ENCODE measurements at regions not wholly inside any gene's neighbourhood (a gene's known extent, or its start where the extent isn't known, plus 50 kb on each side); places are given as distances from the start of the nearest gene placed in this dataset.
"Not testable (repeated sequence)": the region's sequence is repeated elsewhere in the genome, so short reads cannot be mapped to it uniquely, and the experiment has no call there.

DNA sequence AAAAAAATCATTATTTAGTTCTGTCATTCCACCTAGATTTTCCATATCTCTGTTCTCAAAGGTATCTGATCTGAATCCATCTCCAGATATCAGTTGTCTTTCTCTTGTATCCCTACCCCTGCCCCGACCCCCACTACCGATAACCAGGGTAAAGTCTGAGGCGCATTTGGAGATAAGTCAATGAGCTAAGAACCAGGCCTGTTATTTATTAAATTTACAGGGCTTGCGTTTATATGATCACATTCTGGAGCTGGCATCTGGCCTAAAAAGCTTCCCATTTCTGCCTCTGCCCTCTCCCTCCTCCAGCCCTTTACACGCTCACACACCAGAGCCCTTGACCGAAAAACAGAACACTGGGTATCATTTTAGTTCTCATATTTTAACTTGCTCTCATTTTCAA is 144.7 kb downstream of the ALDH8A1 start:
- Histone ChIP-seq H3K9ac (ENCODE audit: low read depth, low read length) (no peak overlapping the region), H3K9me3 (ENCODE audit: insufficient read depth, low read depth, low read length) (no peaks in the 10 kb centered on the region), H3K36me3 (ENCODE audit: insufficient read depth, low read length) (no peaks in the 10 kb centered on the region), H3K27ac (ENCODE audit: low read depth, low read length) (no peak overlapping the region), H3K4me1 (ENCODE audit: insufficient read depth, low read length) (no peaks in the 10 kb centered on the region), H3K27me3 (ENCODE audit: insufficient read depth, low read length) (no peaks in the 10 kb centered on the region), H3K4me3 (ENCODE audit: low read length) (no peak overlapping the region)
- 93% methylated on average over 6 of the region's 6 CpGs for WGBS

- H3K27ac ChIP-seq (ENCODE audit: low read depth, low read length); H3K36me3 ChIP-seq (ENCODE audit: insufficient read depth, low read length); H3K4me1 ChIP-seq (ENCODE audit: insufficient read depth, low read length); H3K9ac ChIP-seq (ENCODE audit: low read depth, low read length); H3K27me3 ChIP-seq (ENCODE audit: insufficient read depth, low read length); H3K9me3 ChIP-seq (ENCODE audit: insufficient read depth, low read depth, low read length); H3K4me3 ChIP-seq (ENCODE audit: low read length): not testable (repeated sequence)
- WGBS: 96% methylated on average over 10 of the region's 10 CpGs
Observed at GRCh38 chr6:134804311-134804710, 145.6 kb downstream of the ALDH8A1 start.

- Histone ChIP-seq H3K36me3 (ENCODE audit: insufficient read depth, low read length) (no peaks in the 10 kb centered on the region), H3K4me1 (ENCODE audit: insufficient read depth, low read length) (no peaks in the 10 kb centered on the region), H3K4me3 (ENCODE audit: low read length) (no peak overlapping the region), H3K9ac (ENCODE audit: low read depth, low read length) (no peak overlapping the region), H3K27ac (ENCODE audit: low read depth, low read length) (no peak overlapping the region), H3K27me3 (ENCODE audit: insufficient read depth, low read length) (no peaks in the 10 kb centered on the region), H3K9me3 (ENCODE audit: insufficient read depth, low read depth, low read length) (no peaks in the 10 kb centered on the region)
- 87% methylated on average over 5 of the region's 5 CpGs for WGBS
Observed at GRCh38 chr6:134802426-134803058, 147.4 kb downstream of the ALDH8A1 start.

DNA sequence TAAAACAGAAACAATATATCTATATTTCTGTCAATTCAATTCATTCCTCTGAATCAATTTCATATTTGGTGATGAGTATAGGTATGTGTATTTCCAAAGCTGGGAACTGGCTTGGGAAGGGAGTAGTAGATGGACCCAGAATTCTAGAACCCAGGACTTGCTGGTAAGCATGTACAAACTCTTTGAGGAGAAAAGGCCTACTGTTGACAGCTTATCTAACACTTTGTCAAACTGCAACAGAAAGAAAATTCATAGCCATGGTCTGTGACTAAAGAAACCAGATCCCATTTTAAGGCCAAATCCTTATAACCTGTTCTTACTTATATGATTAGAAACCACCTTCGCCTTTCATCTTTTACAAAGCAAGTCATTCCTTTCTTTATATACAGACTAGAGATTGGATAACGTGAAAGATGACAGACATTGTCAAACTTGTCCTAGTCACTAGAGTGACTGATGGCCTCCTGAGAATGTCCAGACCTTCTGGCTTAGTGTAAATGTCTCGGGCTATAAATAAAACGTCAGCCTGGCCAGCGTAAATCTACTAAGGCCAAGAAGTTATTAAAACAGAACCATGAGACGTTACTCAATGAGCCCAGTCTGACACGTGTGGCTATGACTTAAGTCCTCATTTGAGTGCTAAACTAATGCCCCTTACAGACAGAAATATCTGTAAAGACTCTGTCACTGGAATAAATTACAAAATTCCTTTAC is 152.3 kb downstream of the ALDH8A1 start:
- no peaks in the 10 kb centered on the region for H3K36me3 ChIP-seq (ENCODE audit: insufficient read depth, low read length)
- H3K27ac ChIP-seq (ENCODE audit: low read depth, low read length): no peak overlapping the region
- H3K9ac ChIP-seq (ENCODE audit: low read depth, low read length): no peak overlapping the region
- H3K4me3 ChIP-seq (ENCODE audit: low read length): no peak overlapping the region
- H3K27me3 ChIP-seq (ENCODE audit: insufficient read depth, low read length): no peaks in the 10 kb centered on the region
- H3K4me1 ChIP-seq (ENCODE audit: insufficient read depth, low read length): no peaks in the 10 kb centered on the region
- 93% methylated on average over 7 of the region's 7 CpGs for WGBS
- H3K9me3 ChIP-seq (ENCODE audit: insufficient read depth, low read depth, low read length): no peaks in the 10 kb centered on the region

- Histone ChIP-seq H3K27me3 (ENCODE audit: insufficient read depth, low read length) (no peaks in the 10 kb centered on the region), H3K4me3 (ENCODE audit: low read length) (no peak overlapping the region), H3K27ac (ENCODE audit: low read depth, low read length) (no peak overlapping the region), H3K9ac (ENCODE audit: low read depth, low read length) (no peak overlapping the region), H3K9me3 (ENCODE audit: insufficient read depth, low read depth, low read length) (0 out of 2 replicates have a peak, but pooled peaks cover 11% of the 10 kb centered on the region), H3K4me1 (ENCODE audit: insufficient read depth, low read length) (no peaks in the 10 kb centered on the region), H3K36me3 (ENCODE audit: insufficient read depth, low read length) (no peaks in the 10 kb centered on the region)
- 100% methylated on average over 1 of the region's 1 CpG for WGBS
Observed at GRCh38 chr6:134795691-134796090, 154.2 kb downstream of the ALDH8A1 start.

DNA sequence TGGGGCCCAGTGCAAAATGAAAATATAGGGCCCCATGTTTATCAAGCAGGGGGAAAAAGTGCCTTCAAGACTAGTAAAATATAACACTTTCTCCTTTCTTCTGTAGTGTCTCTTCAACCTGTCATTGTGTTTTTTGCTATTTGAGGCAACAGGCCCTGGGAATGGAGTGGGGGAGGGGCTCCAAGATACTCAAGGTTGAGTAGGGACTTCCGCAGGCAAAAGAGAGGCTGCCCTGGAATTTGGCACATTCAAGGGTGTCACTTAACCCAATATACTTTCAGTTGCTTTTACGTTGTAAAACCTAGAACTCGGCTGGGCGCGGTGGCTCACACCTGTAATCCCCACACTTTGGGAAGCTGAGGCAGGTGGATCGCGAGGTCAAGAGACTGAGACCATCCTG is 154.9 kb downstream of the ALDH8A1 start:
- Histone ChIP-seq H3K9me3 (ENCODE audit: insufficient read depth, low read depth, low read length) (0 out of 2 replicates have a peak, but pooled peaks cover 11% of the 10 kb centered on the region), H3K9ac (ENCODE audit: low read depth, low read length) (no peak overlapping the region), H3K27me3 (ENCODE audit: insufficient read depth, low read length) (no peaks in the 10 kb centered on the region), H3K27ac (ENCODE audit: low read depth, low read length) (no peak overlapping the region), H3K4me1 (ENCODE audit: insufficient read depth, low read length) (no peaks in the 10 kb centered on the region), H3K4me3 (ENCODE audit: low read length) (no peak overlapping the region), H3K36me3 (ENCODE audit: insufficient read depth, low read length) (no peaks in the 10 kb centered on the region)
- 89% methylated on average over 7 of the region's 7 CpGs for WGBS

GRCh38 chr6:134791243-134791843 is 158.6 kb downstream of the ALDH8A1 start:
- not testable (repeated sequence) for H3K27me3 ChIP-seq (ENCODE audit: insufficient read depth, low read length); H3K4me3 ChIP-seq (ENCODE audit: low read length); H3K36me3 ChIP-seq (ENCODE audit: insufficient read depth, low read length); H3K9ac ChIP-seq (ENCODE audit: low read depth, low read length); H3K27ac ChIP-seq (ENCODE audit: low read depth, low read length); H3K4me1 ChIP-seq (ENCODE audit: insufficient read depth, low read length)
- 100% methylated on average over 2 of the region's 2 CpGs for WGBS
- 0 out of 2 replicates have a peak, but pooled peaks cover 11% of the 10 kb centered on the region for H3K9me3 ChIP-seq (ENCODE audit: insufficient read depth, low read depth, low read length)

- Histone ChIP-seq H3K4me3 (ENCODE audit: low read length) (no peak overlapping the region), H3K27me3 (ENCODE audit: insufficient read depth, low read length) (no peaks in the 10 kb centered on the region), H3K27ac (ENCODE audit: low read depth, low read length) (no peak overlapping the region), H3K4me1 (ENCODE audit: insufficient read depth, low read length) (no peaks in the 10 kb centered on the region), H3K36me3 (ENCODE audit: insufficient read depth, low read length) (no peaks in the 10 kb centered on the region), H3K9ac (ENCODE audit: low read depth, low read length) (no peak overlapping the region), H3K9me3 (ENCODE audit: insufficient read depth, low read depth, low read length) (0 out of 2 replicates have a peak, but pooled peaks cover 11% of the 10 kb centered on the region)
- WGBS: 81% methylated on average over 6 of the region's 6 CpGs
Observed at GRCh38 chr6:134787261-134787877, 162.5 kb downstream of the ALDH8A1 start.

DNA sequence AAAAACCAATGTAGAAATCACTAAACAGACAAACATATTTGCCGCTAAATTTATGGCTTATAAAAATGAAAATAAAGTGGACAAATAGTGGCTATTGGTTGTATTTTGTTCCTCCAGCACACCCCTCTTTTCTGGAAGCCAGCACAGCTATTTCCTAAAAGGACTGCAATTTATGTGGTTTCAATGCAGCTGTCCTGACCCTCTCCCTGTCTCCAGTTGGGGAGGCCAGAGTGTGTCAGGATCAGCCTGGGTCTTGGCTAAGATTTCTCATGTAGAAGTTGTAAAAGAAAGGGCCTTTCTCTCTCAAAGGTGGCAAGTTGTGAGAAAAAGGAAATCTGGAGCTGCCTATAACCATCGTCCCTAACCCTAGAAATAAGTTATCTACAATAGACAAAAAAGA is 165.6 kb downstream of the ALDH8A1 start:
- no peak overlapping the region for H3K4me3 ChIP-seq (ENCODE audit: low read length)
- H3K27ac ChIP-seq (ENCODE audit: low read depth, low read length): no peak overlapping the region
- no peaks in the 10 kb centered on the region for H3K36me3 ChIP-seq (ENCODE audit: insufficient read depth, low read length)
- H3K9ac ChIP-seq (ENCODE audit: low read depth, low read length): no peak overlapping the region
- H3K9me3 ChIP-seq (ENCODE audit: insufficient read depth, low read depth, low read length): no peaks in the 10 kb centered on the region
- H3K27me3 ChIP-seq (ENCODE audit: insufficient read depth, low read length): no peaks in the 10 kb centered on the region
- no peaks in the 10 kb centered on the region for H3K4me1 ChIP-seq (ENCODE audit: insufficient read depth, low read length)
- no CpG with 5 or more reads among the region's 2 CpGs for WGBS

DNA sequence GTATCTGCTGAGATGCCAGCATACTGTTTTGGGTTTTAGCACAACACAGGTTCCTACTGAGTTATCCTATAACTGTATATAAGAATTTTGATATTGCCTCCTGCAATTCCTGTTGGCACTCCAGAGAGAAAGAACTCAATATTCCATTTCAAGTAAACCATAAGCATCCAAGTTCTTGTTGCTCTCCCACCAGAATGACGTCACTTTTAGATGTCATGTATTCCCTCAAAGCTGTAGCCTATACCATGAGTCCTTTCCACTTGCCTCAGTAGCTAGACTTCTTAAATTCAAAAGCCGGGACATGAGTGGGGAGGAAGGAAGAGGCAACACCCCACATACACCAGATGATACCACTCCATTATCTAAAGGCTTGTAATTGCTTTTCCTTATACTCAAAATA is 171.5 kb downstream of the ALDH8A1 start:
- H3K4me3 ChIP-seq (ENCODE audit: low read length): no peak overlapping the region
- WGBS: 98% methylated on average over 2 of the region's 2 CpGs
- peaks cover 6% of the 10 kb centered on the region; the same call in 1 of the 2 replicates for H3K4me1 ChIP-seq (ENCODE audit: insufficient read depth, low read length)
- no peak overlapping the region for H3K27ac ChIP-seq (ENCODE audit: low read depth, low read length)
- H3K36me3 ChIP-seq (ENCODE audit: insufficient read depth, low read length): no peaks in the 10 kb centered on the region
- H3K27me3 ChIP-seq (ENCODE audit: insufficient read depth, low read length): no peaks in the 10 kb centered on the region
- H3K9ac ChIP-seq (ENCODE audit: low read depth, low read length): no peak overlapping the region
- no peaks in the 10 kb centered on the region for H3K9me3 ChIP-seq (ENCODE audit: insufficient read depth, low read depth, low read length)

DNA sequence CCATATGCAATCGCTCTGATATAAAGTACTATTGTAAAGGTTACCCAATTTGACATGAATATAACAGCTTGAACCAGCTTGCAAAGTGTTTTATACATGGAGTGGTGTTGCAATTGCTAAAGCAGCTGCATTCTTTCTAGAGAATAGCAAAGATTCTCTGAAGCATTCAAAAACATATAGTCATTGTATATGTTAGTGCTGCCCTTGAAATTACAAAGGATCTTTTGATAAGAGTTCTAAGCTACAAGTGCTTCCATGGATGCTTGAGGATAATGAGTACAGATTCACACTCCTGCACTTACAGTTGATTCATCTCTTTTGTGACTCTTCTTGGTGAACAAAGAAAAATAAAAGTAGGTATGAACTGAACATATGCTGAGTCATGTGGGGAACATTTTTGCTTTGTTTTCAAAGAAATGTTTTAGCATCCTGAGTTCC is 175.7 kb downstream of the ALDH8A1 start:
- peaks cover 6% of the 10 kb centered on the region; the same call in 1 of the 2 replicates for H3K4me1 ChIP-seq (ENCODE audit: insufficient read depth, low read length)
- no peaks in the 10 kb centered on the region for H3K36me3 ChIP-seq (ENCODE audit: insufficient read depth, low read length)
- H3K27me3 ChIP-seq (ENCODE audit: insufficient read depth, low read length): no peaks in the 10 kb centered on the region
- H3K27ac ChIP-seq (ENCODE audit: low read depth, low read length): no peak overlapping the region
- H3K9ac ChIP-seq (ENCODE audit: low read depth, low read length): no peak overlapping the region
- no CpG with 5 or more reads among the region's 1 CpG for WGBS
- no peak overlapping the region for H3K4me3 ChIP-seq (ENCODE audit: low read length)
- H3K9me3 ChIP-seq (ENCODE audit: insufficient read depth, low read depth, low read length): no peaks in the 10 kb centered on the region
